SU-DHL-6 (cell line): ENCODE measurements at regions not wholly inside any gene's neighbourhood (a gene's known extent, or its start where the extent isn't known, plus 50 kb on each side); places are given as distances from the start of the nearest gene placed in this dataset.

Experiments
- H2AFZ ChIP-seq: fragments of 200-600 bp; sonication (generic); 2 replicates; pipeline ENCODE4 v1.6.1; 2014; ENCODE audit warnings: low read depth, mild to moderate bottlenecking, moderate library complexity, mixed read lengths, antibody characterized with exemption, low read length; ENCODE audit not compliant: severe bottlenecking
- H3F3A ChIP-seq: fragments of 200-600 bp; shearing (Covaris generic); 2 replicates; pipeline ENCODE4 v1.6.0; 2016; ENCODE audit warnings: antibody characterized with exemption, mild to moderate bottlenecking; ENCODE audit not compliant: insufficient read depth
- H3K27ac ChIP-seq: fragments of 200-600 bp; sonication (generic); 2 replicates; pipeline ENCODE4 v1.5.1; 2016; ENCODE audit warnings: low read depth, mild to moderate bottlenecking, low read length, moderate library complexity, mixed read lengths
- H3K27me3 ChIP-seq: fragments of 200-600 bp; sonication (generic), shearing (Covaris generic); 2 replicates; pipeline ENCODE4 v1.6.0; 2014; ENCODE audit warnings: mild to moderate bottlenecking, low read length
- H3K36me3 ChIP-seq: fragments of 200-600 bp; sonication (generic); 2 replicates; pipeline ENCODE4 v1.6.1; 2014; ENCODE audit warnings: mild to moderate bottlenecking, low read length, mixed read lengths
- H3K4me2 ChIP-seq: fragments of 300-600, 200-600 bp; shearing (Covaris generic), sonication (generic); 2 replicates; pipeline ENCODE4 v1.6.0; 2014; ENCODE audit warnings: low read length, low read depth, mild to moderate bottlenecking; ENCODE audit not compliant: poor library complexity, severe bottlenecking
- H3K4me3 ChIP-seq: fragments of 200-600 bp; sonication (generic); 2 replicates; pipeline ENCODE4 v1.5.1; 2014; ENCODE audit warnings: antibody characterized with exemption, low read length, mild to moderate bottlenecking, mixed read lengths; ENCODE audit not compliant: insufficient read depth, poor library complexity, severe bottlenecking
- H3K79me2 ChIP-seq: fragments of 200-600 bp; sonication (generic); 2 replicates; pipeline ENCODE4 v1.6.1; 2014; ENCODE audit warnings: mild to moderate bottlenecking, low read length, moderate library complexity; ENCODE audit not compliant: insufficient read depth
- H3K9ac ChIP-seq: fragments of 200-600 bp; sonication (generic); 2 replicates; pipeline ENCODE4 v1.7.0; 2014; ENCODE audit warnings: mild to moderate bottlenecking, low read length
- H3K9me2 ChIP-seq: fragments of 200-600 bp; sonication (generic); replicated peaks from 2 replicates; pipeline ENCODE4 v1.6.1; 2014; ENCODE audit warnings: low read length; ENCODE audit not compliant: insufficient read depth
- H3K9me3 ChIP-seq: fragments of 200-600 bp; sonication (generic); 2 replicates; pipeline ENCODE4 v1.6.1; 2014; ENCODE audit warnings: low read length, mixed read lengths; ENCODE audit not compliant: insufficient read depth
- H4K20me1 ChIP-seq: fragments of 200-600 bp; sonication (generic); 2 replicates; pipeline ENCODE4 v1.6.1; 2014; ENCODE audit warnings: low read depth, mild to moderate bottlenecking, antibody characterized with exemption, low read length, moderate library complexity, mixed read lengths
- EZH2phosphoT487 ChIP-seq: fragments of 200-600 bp; sonication (generic), shearing (Covaris generic); conservative IDR thresholded peaks from 2 replicates; pipeline ENCODE4 v1.6.1; 2018; ENCODE audit warnings: mild to moderate bottlenecking, antibody characterized with exemption, low read length, moderate library complexity, mixed read lengths
- TF ChIP-seq, protein P1 (sequence below): fragments of 200-600 bp; sonication (generic); IDR thresholded peaks from one replicate; pipeline ENCODE4 v1.5.1; 2017; ENCODE audit warnings: antibody characterized with exemption, mild to moderate bottlenecking, low read length, moderate library complexity; ENCODE audit not compliant: insufficient read depth, poor library complexity, severe bottlenecking

DNA sequence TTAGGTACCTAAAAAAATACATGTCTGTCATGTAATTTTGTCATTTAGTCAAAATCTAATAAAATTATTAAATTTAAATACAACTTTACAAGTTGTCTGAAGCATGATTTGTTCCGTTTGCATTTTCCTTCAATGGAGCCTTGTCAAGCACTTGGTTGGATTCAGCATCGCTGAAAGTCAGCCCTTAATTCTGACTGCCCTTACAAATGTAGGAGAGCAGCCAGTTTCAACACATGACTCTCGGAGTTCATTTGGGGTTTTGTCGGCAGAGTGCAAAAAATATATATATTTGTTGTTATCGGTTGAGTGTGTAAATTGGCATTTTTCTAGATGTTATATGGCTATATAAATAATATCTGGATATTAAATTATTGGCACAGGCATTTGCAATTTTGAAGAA is 180.6 kb downstream of the RPS12 start:
- no peak overlapping the region for H3K4me3 ChIP-seq
- H3K27ac ChIP-seq, result no peak overlapping the region
- H3F3A ChIP-seq, result no peaks in the 10 kb centered on the region
- no peaks in the 10 kb centered on the region for H3K27me3 ChIP-seq
- no peaks in the 10 kb centered on the region for H3K36me3 ChIP-seq
- H2AFZ ChIP-seq, result no peak overlapping the region
- H4K20me1 ChIP-seq, result no peaks in the 10 kb centered on the region
- H3K79me2 ChIP-seq, result no peaks in the 10 kb centered on the region
- no peaks in the 10 kb centered on the region for H3K9me3 ChIP-seq
- H3K9ac ChIP-seq, result no peak overlapping the region
- no peak for TF ChIP-seq EZH2phosphoT487
- TF ChIP-seq, protein P1, sequence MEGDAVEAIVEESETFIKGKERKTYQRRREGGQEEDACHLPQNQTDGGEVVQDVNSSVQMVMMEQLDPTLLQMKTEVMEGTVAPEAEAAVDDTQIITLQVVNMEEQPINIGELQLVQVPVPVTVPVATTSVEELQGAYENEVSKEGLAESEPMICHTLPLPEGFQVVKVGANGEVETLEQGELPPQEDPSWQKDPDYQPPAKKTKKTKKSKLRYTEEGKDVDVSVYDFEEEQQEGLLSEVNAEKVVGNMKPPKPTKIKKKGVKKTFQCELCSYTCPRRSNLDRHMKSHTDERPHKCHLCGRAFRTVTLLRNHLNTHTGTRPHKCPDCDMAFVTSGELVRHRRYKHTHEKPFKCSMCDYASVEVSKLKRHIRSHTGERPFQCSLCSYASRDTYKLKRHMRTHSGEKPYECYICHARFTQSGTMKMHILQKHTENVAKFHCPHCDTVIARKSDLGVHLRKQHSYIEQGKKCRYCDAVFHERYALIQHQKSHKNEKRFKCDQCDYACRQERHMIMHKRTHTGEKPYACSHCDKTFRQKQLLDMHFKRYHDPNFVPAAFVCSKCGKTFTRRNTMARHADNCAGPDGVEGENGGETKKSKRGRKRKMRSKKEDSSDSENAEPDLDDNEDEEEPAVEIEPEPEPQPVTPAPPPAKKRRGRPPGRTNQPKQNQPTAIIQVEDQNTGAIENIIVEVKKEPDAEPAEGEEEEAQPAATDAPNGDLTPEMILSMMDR, result no peak
- no peaks in the 10 kb centered on the region for H3K9me2 ChIP-seq
- no peak overlapping the region for H3K4me2 ChIP-seq

DNA sequence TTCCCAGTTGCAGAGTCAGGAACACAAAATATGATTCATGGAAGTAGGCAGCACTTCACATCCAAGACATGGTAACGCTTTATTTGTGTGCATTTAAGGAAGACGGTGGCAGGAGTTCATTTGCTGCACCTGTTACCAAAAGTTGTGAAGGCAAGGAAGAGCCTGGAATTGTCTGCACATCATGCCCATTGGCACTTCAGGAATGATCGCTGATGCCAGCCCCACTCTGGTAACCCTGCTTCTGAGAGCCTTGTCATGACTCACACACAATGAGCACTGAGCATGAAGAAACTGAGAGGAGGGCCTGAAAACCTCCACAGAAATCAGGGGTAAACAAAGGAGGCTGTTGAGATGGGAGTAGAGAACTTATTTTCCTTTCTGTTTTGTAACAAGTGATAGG is 181.1 kb downstream of the RPS12 start:
- no peaks in the 10 kb centered on the region for H3K79me2 ChIP-seq
- H2AFZ ChIP-seq, result no peak overlapping the region
- H3K4me2 ChIP-seq, result no peak overlapping the region
- H3K9me3 ChIP-seq, result no peaks in the 10 kb centered on the region
- H3F3A ChIP-seq, result no peaks in the 10 kb centered on the region
- no peaks in the 10 kb centered on the region for H4K20me1 ChIP-seq
- no peaks in the 10 kb centered on the region for H3K27me3 ChIP-seq
- no peaks in the 10 kb centered on the region for H3K9me2 ChIP-seq
- H3K27ac ChIP-seq, result no peak overlapping the region
- TF ChIP-seq, protein P1, result no peak
- TF ChIP-seq EZH2phosphoT487, result no peak
- H3K4me3 ChIP-seq, result no peak overlapping the region
- H3K36me3 ChIP-seq, result no peaks in the 10 kb centered on the region
- no peak overlapping the region for H3K9ac ChIP-seq

DNA sequence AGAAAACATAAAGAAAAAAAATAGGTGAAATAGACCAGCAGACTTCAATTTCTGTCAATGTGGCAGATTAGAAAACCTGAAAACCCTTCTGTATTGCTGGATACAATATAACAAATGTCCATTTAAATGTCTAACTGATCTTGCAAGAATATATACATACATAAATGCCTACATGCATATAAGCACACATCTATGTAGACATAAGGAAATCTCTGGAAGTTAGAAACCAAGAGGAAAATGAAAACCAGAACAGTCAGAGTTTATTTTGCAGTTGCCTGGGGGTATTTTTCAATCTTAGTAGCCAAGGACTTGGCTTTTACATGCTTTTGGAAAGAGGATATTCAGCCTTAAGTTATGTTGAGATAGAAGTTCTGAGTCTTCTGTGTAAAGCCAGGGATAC is 184.0 kb downstream of the RPS12 start:
- no peak for TF ChIP-seq EZH2phosphoT487
- TF ChIP-seq, protein P1, result no peak
- Histone ChIP-seq H3K9ac (no peak overlapping the region), H3K27ac (no peak overlapping the region), H3K27me3 (no peaks in the 10 kb centered on the region), H3F3A (no peaks in the 10 kb centered on the region), H4K20me1 (no peaks in the 10 kb centered on the region), H3K79me2 (no peaks in the 10 kb centered on the region), H3K9me2 (no peaks in the 10 kb centered on the region), H3K9me3 (no peaks in the 10 kb centered on the region), H3K36me3 (no peaks in the 10 kb centered on the region), H3K4me2 (no peak overlapping the region), H3K4me3 (no peak overlapping the region), H2AFZ (no peak overlapping the region)
